Uterus (tissue), 2 donors: ENCODE measurements at regions not wholly inside any gene's neighbourhood (a gene's known extent, or its start where the extent isn't known, plus 50 kb on each side); places are given as distances from the start of the nearest gene placed in this dataset.

Experiments
- CTCF ChIP-seq, 4 experiments: fragments of 200-600 bp in 2 of 4; fragments of 450-650 bp in 2 of 4; sonication (generic) in 2 of 4; IDR thresholded peaks; one replicate each; pipeline ENCODE4 v1.5.1; 2016 to 2019; ENCODE audit warnings: antibody characterized with exemption in 4 of 4, mild to moderate bottlenecking in 2 of 4, moderate library complexity in 1 of 4
- POLR2A ChIP-seq, 2 donors: fragments of 450-650 bp; IDR thresholded peaks; one replicate each; pipeline ENCODE4 v1.6.1; 2016; ENCODE audit warnings: antibody characterized with exemption in 2 of 2, mild to moderate bottlenecking in 1 of 2, moderate library complexity in 1 of 2

GRCh38 chr6:66094615-66095014, 387.6 kb upstream of the EYS start:
- TF ChIP-seq CTCF (IDR thresholded peaks at IDR 0.05) = no peak
- TF ChIP-seq POLR2A (IDR thresholded peaks at IDR 0.05) = no peak
